Left lung (tissue), 4 donors: ENCODE measurements at regions not wholly inside any gene's neighbourhood (a gene's known extent, or its start where the extent isn't known, plus 50 kb on each side); places are given as distances from the start of the nearest gene placed in this dataset.

Experiments
- ATAC-seq: fragments of 200-7000 bp; cut with Tn5 transposase; one replicate; pipeline ENCODE4 v1.9.1; 2020; ENCODE audit warnings: moderate library complexity
- DNase-seq, 4 donors: peaks; one replicate each; pipeline ENCODE4 v3.0.0-alpha.2; 2013 to 2020
- H3K27ac ChIP-seq, 2 donors: fragments of 200-600 bp; sonication (generic) in 1 of 2; one replicate each; pipeline versions ENCODE4 v1.5.0 to v1.8.0; 2020 to 2021
- H3K27me3 ChIP-seq, 2 donors: fragments of 200-600 bp; sonication (generic) in 1 of 2; one replicate each; pipeline versions ENCODE4 v1.5.0 to v1.8.0; 2020 to 2021
- H3K36me3 ChIP-seq, 2 donors: fragments of 200-600 bp; sonication (generic) in 1 of 2; one replicate each; pipeline versions ENCODE4 v1.5.0 to v1.8.0; 2020 to 2021
- H3K4me1 ChIP-seq, 2 donors: fragments of 200-600 bp; one replicate each; pipeline ENCODE4 v1.8.0; 2021
- H3K4me3 ChIP-seq, 2 donors: fragments of 200-600 bp; sonication (generic) in 1 of 2; one replicate each; pipeline versions ENCODE4 v1.5.0 to v1.8.0; 2020 to 2021; ENCODE audit warnings: mild to moderate bottlenecking in 1 of 2
- H3K9me3 ChIP-seq, 2 donors: fragments of 200-600 bp; sonication (generic) in 1 of 2; one replicate each; pipeline versions ENCODE4 v1.5.0 to v1.8.0; 2020 to 2021
- CTCF ChIP-seq, 2 donors: fragments of 200-600 bp; sonication (generic) in 1 of 2; IDR thresholded peaks; one replicate each; pipeline versions ENCODE4 v1.5.0 to v1.8.0; 2021; ENCODE audit warnings: antibody characterized with exemption in 2 of 2
- intact Hi-C, 2 donors: fragments of 100-400 bp; cut with DNase I; formaldehyde crosslinking; loops; one replicate each; pipeline versions ENCODE4 v1.11.2 to v1.14.2; 2022
- donor health status: DM: no; HTN: yes; CAD: no.
- donor health status: DM: no; HTN: no; CAD: no.

- no peak for DNase-seq
- H3K4me3 ChIP-seq = no peak overlapping the region
- ATAC-seq = no peak
- intact Hi-C loops = no loop called here
- no peaks in the 10 kb centered on the region for H3K9me3 ChIP-seq
- no peak overlapping the region for H3K27ac ChIP-seq
- no peaks in the 10 kb centered on the region for H3K36me3 ChIP-seq
- TF ChIP-seq CTCF (IDR thresholded peaks at IDR 0.05) = no peak
- H3K4me1 ChIP-seq = peaks cover 0 to 4% of the 10 kb centered on the region in 2 donors
- no peaks in the 10 kb centered on the region for H3K27me3 ChIP-seq
Measured at GRCh38 chr7:47653550-47654411, 71.9 kb upstream of the TNS3 start.

- Histone ChIP-seq H3K27me3 (no peaks in the 10 kb centered on the region), H3K9me3 (no peaks in the 10 kb centered on the region), H3K36me3 (no peaks in the 10 kb centered on the region), H3K4me3 (no peak overlapping the region), H3K4me1 (peaks cover 0 to 10% of the 10 kb centered on the region in 2 donors), H3K27ac (no peak overlapping the region)
- intact Hi-C loops = no loop called here
- no peak for ATAC-seq
- no peak for DNase-seq
- no peak for TF ChIP-seq CTCF (IDR thresholded peaks at IDR 0.05)
Measured at GRCh38 chr7:47652591-47652990, 70.7 kb upstream of the TNS3 start.

- H3K27ac ChIP-seq = no peak overlapping the region
- H3K4me1 ChIP-seq = peaks cover 6 to 19% of the 10 kb centered on the region in 2 donors
- no peak for TF ChIP-seq CTCF (IDR thresholded peaks at IDR 0.05)
- no peaks in the 10 kb centered on the region for H3K27me3 ChIP-seq
- no peaks in the 10 kb centered on the region for H3K9me3 ChIP-seq
- H3K36me3 ChIP-seq = no peaks in the 10 kb centered on the region
- ATAC-seq (no peak), DNase-seq (no peak)
- intact Hi-C loops = no loop called here
- H3K4me3 ChIP-seq = no peak overlapping the region
Measured at GRCh38 chr7:47651355-47652317, 69.7 kb upstream of the TNS3 start.

- Histone ChIP-seq H3K36me3 (no peaks in the 10 kb centered on the region), H3K9me3 (no peaks in the 10 kb centered on the region), H3K27me3 (no peaks in the 10 kb centered on the region), H3K27ac (no peak overlapping the region), H3K4me3 (no peak overlapping the region), H3K4me1 (peaks cover 6 to 19% of the 10 kb centered on the region in 2 donors)
- TF ChIP-seq CTCF (IDR thresholded peaks at IDR 0.05) = no peak
- ATAC-seq = no peak
- no peak for DNase-seq
- intact Hi-C loops = no loop called here
Measured at GRCh38 chr7:47649919-47650318, 68.0 kb upstream of the TNS3 start.
